SK-N-SH (cell line): ENCODE measurements at regions not wholly inside any gene's neighbourhood (a gene's known extent, or its start where the extent isn't known, plus 50 kb on each side); places are given as distances from the start of the nearest gene placed in this dataset.

Experiments
- CTCF ChIA-PET: fragments of 300-600, 350-600 bp; formaldehyde crosslinking; extraction: SDS; loops from one replicate; lab custom pipeline; 2021; lab: Yijun Ruan, JAX
- POLR2A ChIA-PET: fragments of 350-600 bp; sonication (Branson Sonifier 250); formaldehyde crosslinking; extraction: SDS; loops from one replicate; lab custom pipeline; 2020; ENCODE audit warnings: antibody characterized with exemption, inconsistent platforms; lab: Yijun Ruan, JAX
- DNase-seq: peaks from one replicate; pipeline ENCODE4 v3.0.0; 2012
- H2AFZ ChIP-seq: fragments of 200-600 bp; sonication (generic); 2 replicates; pipeline ENCODE4 v1.8.1; 2016; ENCODE audit warnings: antibody characterized with exemption, mild to moderate bottlenecking, low read depth
- H3F3A ChIP-seq: fragments of 200-600 bp; sonication (generic); replicated peaks from 2 replicates; pipeline ENCODE3; 2016; ENCODE audit warnings: antibody characterized with exemption, mild to moderate bottlenecking; ENCODE audit not compliant: insufficient read depth
- H3K27ac ChIP-seq, 2 experiments: fragments of 200-500 bp in 1 of 2; fragments of 200-600 bp in 1 of 2; sonication (Bioruptor generic) in 1 of 2; sonication (generic), shearing (Covaris generic) in 1 of 2; 2 replicates each; pipeline versions ENCODE4 v1.5.1 to v1.6.1; 2014 to 2016; ENCODE audit warnings: low read depth in 2 of 2, inconsistent platforms in 1 of 2, low read length in 1 of 2, mild to moderate bottlenecking in 1 of 2, mixed read lengths in 1 of 2
- H3K27me3 ChIP-seq: fragments of 200-600 bp; sonication (generic), shearing (Covaris generic); 2 replicates; pipeline ENCODE4 v1.6.1; 2016; ENCODE audit warnings: mixed run types; ENCODE audit not compliant: insufficient read depth
- H3K36me3 ChIP-seq, 2 experiments: fragments of 200-500 bp in 1 of 2; fragments of 200-600 bp in 1 of 2; sonication (Bioruptor generic) in 1 of 2; sonication (generic) in 1 of 2; replicated peaks in 1 of 2; 2 replicates each; pipeline versions ENCODE3 to v1.5.1; 2014 to 2016; ENCODE audit warnings: low read length in 1 of 2, mild to moderate bottlenecking in 1 of 2; ENCODE audit not compliant: insufficient read depth in 2 of 2, control insufficient read depth in 1 of 2
- H3K4me1 ChIP-seq, 2 experiments: fragments of 200-500 bp in 1 of 2; fragments of 200-600 bp in 1 of 2; sonication (Bioruptor generic) in 1 of 2; sonication (generic), shearing (Covaris generic) in 1 of 2; 2 replicates each; pipeline versions ENCODE4 v1.5.1 to v1.6.1; 2014 to 2016; ENCODE audit warnings: low read depth in 1 of 2, low read length in 1 of 2, mixed run types in 1 of 2; ENCODE audit not compliant: insufficient read depth in 2 of 2, control insufficient read depth in 1 of 2
- H3K4me2 ChIP-seq: fragments of 200-600 bp; sonication (generic), shearing (Covaris generic); 2 replicates; pipeline ENCODE4 v1.6.1; 2017; ENCODE audit warnings: mixed run types
- H3K4me3 ChIP-seq, 2 experiments: fragments of 200-500 bp in 1 of 2; fragments of 200-600 bp in 1 of 2; sonication (Bioruptor generic) in 1 of 2; sonication (generic), shearing (Covaris generic) in 1 of 2; 2 replicates each; pipeline versions ENCODE4 v1.5.1 to v1.8.1; 2014 to 2016; ENCODE audit warnings: low read depth in 2 of 2, inconsistent platforms in 1 of 2, low read length in 1 of 2, mild to moderate bottlenecking in 1 of 2, mixed read lengths in 1 of 2, moderate library complexity in 1 of 2
- H3K79me2 ChIP-seq: fragments of 200-600 bp; sonication (generic); 2 replicates; pipeline ENCODE4 v1.8.1; 2017; ENCODE audit warnings: mild to moderate bottlenecking; ENCODE audit not compliant: insufficient read depth
- H3K9ac ChIP-seq: fragments of 200-600 bp; sonication (generic); 2 replicates; pipeline ENCODE4 v1.6.1; 2017; ENCODE audit warnings: mixed run types
- H3K9me2 ChIP-seq: fragments of 200-600 bp; sonication (generic); 2 replicates; pipeline ENCODE4 v1.6.1; 2017; ENCODE audit warnings: mixed run types
- H3K9me3 ChIP-seq: fragments of 200-600 bp; sonication (generic); 2 replicates; pipeline ENCODE4 v1.6.1; 2017; ENCODE audit warnings: mixed run types, mild to moderate bottlenecking, moderate library complexity
- H4K20me1 ChIP-seq: fragments of 200-600 bp; sonication (generic); 2 replicates; pipeline ENCODE4 v1.6.1; 2017; ENCODE audit warnings: mild to moderate bottlenecking, mixed run types; ENCODE audit not compliant: insufficient read depth
- CHD2 ChIP-seq: fragments of 150-350 bp; IDR thresholded peaks from 2 replicates; pipeline ENCODE4 v1.6.1; 2018; ENCODE audit warnings: low read length; ENCODE audit not compliant: partially characterized antibody
- EP300 ChIP-seq, 2 experiments: IDR thresholded peaks; 2 replicates each; pipeline versions ENCODE4 v1.4.0 to v1.6.1; 2012; ENCODE audit warnings: borderline replicate concordance in 1 of 2, low read depth in 1 of 2, low read length in 1 of 2
- MAX ChIP-seq: IDR thresholded peaks from 2 replicates; pipeline ENCODE4 v1.4.0; 2012; ENCODE audit warnings: low read depth
- NFIC ChIP-seq: IDR thresholded peaks from 2 replicates; pipeline ENCODE4 v1.4.0; 2012; ENCODE audit warnings: borderline replicate concordance
- POLR2AphosphoS5 ChIP-seq: IDR thresholded peaks from 2 replicates; pipeline ENCODE4 v1.6.1; 2012; ENCODE audit warnings: low read depth, low read length
- SMC3 ChIP-seq: IDR thresholded peaks from 2 replicates; pipeline ENCODE4 v1.6.1; 2012; ENCODE audit warnings: low read depth, low read length, improper control_type of control experiment
- TAF1 ChIP-seq: IDR thresholded peaks from 2 replicates; pipeline ENCODE4 v1.6.1; 2012; ENCODE audit warnings: low read depth, mild to moderate bottlenecking, low read length, moderate library complexity, borderline replicate concordance
- USF1 ChIP-seq: IDR thresholded peaks from 2 replicates; pipeline ENCODE4 v1.4.0; 2012; ENCODE audit warnings: low read depth, borderline replicate concordance
- USF2 ChIP-seq: fragments of 150-350 bp; IDR thresholded peaks from 2 replicates; pipeline ENCODE4 v1.6.1; 2017; ENCODE audit warnings: antibody characterized with exemption, low read length, low read depth, borderline replicate concordance
- WGBS: methylation state at CpG from one replicate; pipeline ENCODE4 v1.1.6; 2017; ENCODE audit warnings: low lambda C conversion rate; 5-methylcytosine and 5-hydroxymethylcytosine counted together

- TF ChIP-seq USF2 (no peak), POLR2AphosphoS5 (no peak), NFIC (no peak), CHD2 (no peak), USF1 (no peak)
Observed at GRCh38 chr13:50721672-50721992, 121.9 kb downstream of the DLEU7 start (continued).

- ChIA-PET POLR2A (no interaction called here), CTCF (no interaction called here)
- no peaks in the 10 kb centered on the region for H3K27me3 ChIP-seq
- H4K20me1 ChIP-seq = no peaks in the 10 kb centered on the region
- H3K79me2 ChIP-seq = no peaks in the 10 kb centered on the region
- H3F3A ChIP-seq = no peaks in the 10 kb centered on the region
- no peak overlapping the region for H3K4me3 ChIP-seq
- no peaks in the 10 kb centered on the region for H3K9me3 ChIP-seq
- 86% methylated on average over 2 of the region's 2 CpGs for WGBS
- H3K4me1 ChIP-seq = no peaks in the 10 kb centered on the region
- no peaks in the 10 kb centered on the region for H3K9me2 ChIP-seq
- DNase-seq = no peak
- no peak for TF ChIP-seq MAX
- no peak overlapping the region for H2AFZ ChIP-seq
- no peak overlapping the region for H3K9ac ChIP-seq
- H3K4me2 ChIP-seq = no peak overlapping the region
- H3K27ac ChIP-seq = no peak overlapping the region
- H3K36me3 ChIP-seq = no peaks in the 10 kb centered on the region
Observed at GRCh38 chr13:50722440-50723125, 120.9 kb downstream of the DLEU7 start.

- H3K27me3 ChIP-seq = no peaks in the 10 kb centered on the region
- POLR2A ChIA-PET = no interaction called here
- H3K9me2 ChIP-seq = no peaks in the 10 kb centered on the region
- H3K27ac ChIP-seq = no peak overlapping the region
- H3K36me3 ChIP-seq = no peaks in the 10 kb centered on the region
- no peak for DNase-seq
- CTCF ChIA-PET = no interaction called here
- H3K4me3 ChIP-seq = no peak overlapping the region
- H4K20me1 ChIP-seq = no peaks in the 10 kb centered on the region
- 74% methylated on average over 3 of the region's 4 CpGs for WGBS
- H3F3A ChIP-seq = no peaks in the 10 kb centered on the region
- H3K4me2 ChIP-seq = no peak overlapping the region
- no peak overlapping the region for H2AFZ ChIP-seq
- no peaks in the 10 kb centered on the region for H3K4me1 ChIP-seq
- TF ChIP-seq EP300 (IDR thresholded peaks at IDR 0.05; ENCODE audit: borderline replicate concordance in 1 of 2, low read depth in 1 of 2, low read length in 1 of 2) = no peak
- TF ChIP-seq TAF1 = no peak
- no peak for TF ChIP-seq SMC3
- TF ChIP-seq, all 33 proteins: peak for 0
- Histone ChIP-seq H3K79me2 (no peaks in the 10 kb centered on the region), H3K9ac (no peak overlapping the region), H3K9me3 (no peaks in the 10 kb centered on the region)
Observed at GRCh38 chr13:50724438-50724837, 119.1 kb downstream of the DLEU7 start.
